Occipital lobe (tissue), 1 donor: ENCODE measurements at regions not wholly inside any gene's neighbourhood (a gene's known extent, or its start where the extent isn't known, plus 50 kb on each side); places are given as distances from the start of the nearest gene placed in this dataset.
A peak's percentile ranks its signal among the peaks of the same experiment; 100 is the strongest.
"Not testable (repeated sequence)": the region's sequence is repeated elsewhere in the genome, so short reads cannot be mapped to it uniquely, and the experiment has no call there.

Source experiments
- DNase-seq: peaks from one replicate; lab custom pipeline; 2025; lab: John Stamatoyannopoulos, UW

GRCh38 chrX:25144043-25144940 is 128.5 kb upstream of the ARX start:
- DNase-seq = peak; percentile 9

DNA sequence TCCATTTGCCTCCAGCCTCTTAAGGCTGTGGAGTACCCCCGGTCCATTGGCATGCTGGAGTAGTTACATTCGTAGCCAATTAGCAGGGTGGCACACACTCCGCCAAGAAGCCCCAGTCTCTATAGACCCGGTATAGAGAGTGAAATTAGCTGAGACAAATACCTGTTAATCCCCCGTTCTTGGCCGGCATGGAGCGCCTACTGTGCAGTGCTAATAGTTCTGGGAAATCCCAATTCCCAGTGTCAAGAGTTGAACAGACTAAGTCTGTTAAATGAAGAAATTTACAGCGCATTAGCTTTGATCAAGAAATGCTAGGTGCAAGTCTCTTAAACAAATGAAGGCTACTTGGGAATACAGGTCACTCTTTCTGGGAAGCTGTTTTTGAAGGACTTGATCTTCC is 127.8 kb upstream of the ARX start:
- no peak for DNase-seq

DNA sequence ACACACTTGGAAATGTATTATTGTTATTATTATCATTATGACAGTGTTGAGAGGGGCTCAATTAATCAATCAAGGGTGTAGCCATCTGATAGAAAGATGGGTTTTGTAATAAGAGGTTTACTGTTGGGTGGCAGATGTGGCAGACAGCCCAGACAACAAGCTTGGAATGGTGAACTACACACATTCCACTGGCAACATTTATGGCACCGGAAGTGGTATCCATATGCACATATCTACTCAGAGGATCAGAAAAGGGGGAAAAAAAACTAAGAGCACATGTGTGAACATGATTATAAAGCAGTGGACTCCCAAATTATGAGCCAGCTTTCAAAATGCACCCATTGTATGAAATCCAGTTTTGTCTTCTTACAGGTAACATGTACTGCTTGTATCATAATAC is 125.9 kb upstream of the ARX start:
- DNase-seq = no peak

GRCh38 chrX:25131055-25131454 is 115.3 kb upstream of the ARX start:
- no peak for DNase-seq

DNA sequence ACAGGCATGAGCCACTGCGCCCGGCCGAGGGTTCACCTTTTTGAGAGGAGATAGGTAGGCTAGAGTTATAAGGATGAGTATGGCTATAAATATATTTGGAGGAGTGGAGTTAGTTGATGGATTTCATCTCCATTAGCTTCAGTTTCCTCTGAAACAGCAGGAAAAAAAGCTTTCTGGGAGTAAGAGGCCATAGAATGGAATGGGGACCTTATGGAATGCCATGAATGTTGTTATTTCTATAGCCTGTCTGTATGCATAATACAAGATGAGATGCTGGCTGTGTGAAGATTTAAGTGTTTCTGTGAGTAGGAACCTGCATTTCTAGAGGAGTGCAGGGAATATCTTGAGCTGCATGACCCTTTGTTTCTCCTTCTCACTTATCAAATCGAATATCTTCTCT is 114.9 kb upstream of the ARX start:
- no peak for DNase-seq

DNA sequence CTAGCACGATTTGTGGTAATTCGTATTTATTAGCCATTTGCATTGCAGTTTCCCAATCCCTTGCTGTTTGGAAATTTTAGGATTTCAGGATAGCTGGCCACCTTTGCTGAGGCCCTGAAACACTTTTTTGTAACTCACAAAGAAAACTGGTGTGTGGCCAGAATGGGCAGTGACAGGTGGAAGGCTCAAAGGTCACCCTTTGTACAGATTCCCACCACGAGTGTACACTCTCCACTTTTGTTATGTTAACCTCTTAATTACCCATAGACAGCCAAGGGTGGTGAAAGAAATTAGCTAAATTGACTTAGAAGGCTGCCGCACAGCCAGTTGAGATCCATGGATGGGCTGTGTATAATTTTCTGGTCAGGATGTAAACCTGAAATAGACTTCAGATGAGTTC is 109.7 kb upstream of the ARX start:
- DNase-seq = no peak

- no peak for DNase-seq
These were observed 108.6 kb upstream of the ARX start for GRCh38 chrX:25124391-25124790.

DNA sequence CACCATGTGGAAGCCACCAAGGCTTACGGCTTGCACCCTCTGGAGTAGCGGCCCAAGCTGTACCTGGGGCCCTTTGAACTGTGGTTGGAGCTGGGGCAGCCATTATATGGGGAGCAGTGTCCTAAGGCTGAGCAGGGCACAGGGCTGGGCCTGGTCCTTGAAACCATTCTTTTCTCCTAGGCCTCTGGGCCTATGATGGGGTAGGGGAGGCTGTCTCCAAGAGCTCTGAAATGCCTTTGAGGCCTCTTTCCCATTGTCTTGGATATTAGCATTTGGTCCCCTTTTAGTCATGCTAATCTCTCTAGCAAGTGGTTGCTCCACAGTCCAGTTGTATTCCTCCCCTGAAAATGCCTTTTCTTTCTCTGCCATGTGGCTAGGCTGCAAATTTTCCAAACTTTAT is 96.4 kb upstream of the ARX start:
- no peak for DNase-seq

GRCh38 chrX:25108481-25108880 is 92.7 kb upstream of the ARX start:
- DNase-seq = no peak

- no peak for DNase-seq
These were observed 89.5 kb upstream of the ARX start for GRCh38 chrX:25105221-25105620.

- no peak for DNase-seq
These were observed 80.8 kb upstream of the ARX start for GRCh38 chrX:25096522-25097045.

- not testable (repeated sequence) for DNase-seq
These were observed 75.4 kb upstream of the ARX start for GRCh38 chrX:25091152-25091551.

DNA sequence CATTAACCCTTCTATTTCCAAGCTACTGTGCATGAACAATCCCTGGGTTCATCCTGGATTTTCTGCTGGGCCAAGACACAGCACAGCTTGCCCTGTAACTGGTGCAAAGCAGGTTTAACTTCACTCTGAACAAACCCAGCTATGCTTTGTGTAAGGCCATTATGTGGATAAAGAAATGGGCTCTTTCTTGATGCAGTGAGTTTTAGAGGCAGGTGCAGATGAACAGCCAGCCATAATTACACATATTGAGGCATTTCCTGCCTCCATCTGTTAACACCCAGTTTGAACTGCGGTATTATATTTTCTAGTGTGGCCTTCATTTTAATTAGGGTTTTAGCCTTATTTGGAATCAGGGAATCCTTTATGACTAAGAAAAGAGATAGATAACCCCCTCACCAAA is 68.7 kb upstream of the ARX start:
- DNase-seq = no peak

DNA sequence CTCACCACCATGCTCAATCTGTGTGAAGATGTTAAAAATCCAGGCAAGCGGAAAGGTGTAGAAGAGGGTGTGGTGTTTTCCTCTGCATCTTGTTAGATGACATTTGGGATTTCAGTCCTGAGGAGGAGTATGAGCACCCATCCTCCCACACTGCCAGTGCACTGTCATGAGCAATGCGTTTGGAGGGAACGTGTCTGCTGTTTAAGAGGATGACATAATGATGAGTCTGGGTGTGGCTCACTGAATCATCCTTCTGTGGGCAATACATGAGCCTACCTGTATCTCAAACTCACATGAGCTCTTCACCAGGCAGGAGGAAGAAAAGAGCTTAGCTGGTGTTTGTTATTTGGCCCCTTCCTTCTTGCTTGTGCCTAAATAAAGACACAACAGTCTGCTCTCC is 67.9 kb upstream of the ARX start:
- DNase-seq = no peak

DNA sequence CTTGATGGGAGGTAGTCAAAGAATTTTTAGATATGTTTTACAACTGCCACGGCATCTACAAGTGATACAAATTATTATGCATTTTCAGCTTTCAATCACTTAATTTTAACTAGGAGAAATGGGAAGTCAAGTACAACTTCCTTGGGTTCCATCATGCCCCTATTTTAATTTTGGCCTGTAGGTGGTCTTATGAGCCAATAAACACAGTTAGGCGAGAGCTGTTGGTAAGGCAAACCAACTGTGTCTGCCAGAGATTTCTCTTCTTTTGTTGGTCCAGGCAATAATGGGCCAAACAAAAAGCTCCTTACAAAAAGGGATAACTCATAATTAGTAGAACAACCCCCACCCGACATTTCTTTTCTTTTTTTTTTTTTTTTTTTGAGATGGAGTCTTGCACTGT is 63.3 kb upstream of the ARX start:
- no peak for DNase-seq

DNA sequence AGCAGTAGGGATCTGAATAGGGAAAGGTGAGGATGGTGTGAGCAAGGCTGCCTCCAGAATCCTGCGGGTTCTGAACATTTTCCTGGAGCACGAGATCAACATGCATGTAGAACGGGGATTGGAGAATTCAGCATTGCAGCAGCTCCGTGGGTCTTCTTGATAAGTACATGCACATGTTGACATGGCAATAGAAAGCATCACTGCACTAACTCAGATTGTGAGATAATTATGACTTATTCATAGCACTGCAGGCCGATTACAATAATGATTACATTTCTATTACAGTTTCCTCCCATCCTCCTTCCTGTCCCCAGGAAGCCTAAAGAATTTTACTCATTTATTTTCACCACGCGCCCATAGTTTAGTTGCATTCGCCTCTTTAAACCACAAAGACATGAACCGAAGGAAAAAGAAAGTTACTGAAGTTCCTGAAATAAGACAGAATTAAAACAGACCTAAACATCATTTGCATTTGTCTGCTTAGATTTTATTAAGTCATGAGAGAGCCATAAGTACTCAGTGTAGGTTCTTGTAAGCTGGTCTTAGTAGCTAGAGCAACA is 61.3 kb upstream of the ARX start:
- no peak for DNase-seq

DNA sequence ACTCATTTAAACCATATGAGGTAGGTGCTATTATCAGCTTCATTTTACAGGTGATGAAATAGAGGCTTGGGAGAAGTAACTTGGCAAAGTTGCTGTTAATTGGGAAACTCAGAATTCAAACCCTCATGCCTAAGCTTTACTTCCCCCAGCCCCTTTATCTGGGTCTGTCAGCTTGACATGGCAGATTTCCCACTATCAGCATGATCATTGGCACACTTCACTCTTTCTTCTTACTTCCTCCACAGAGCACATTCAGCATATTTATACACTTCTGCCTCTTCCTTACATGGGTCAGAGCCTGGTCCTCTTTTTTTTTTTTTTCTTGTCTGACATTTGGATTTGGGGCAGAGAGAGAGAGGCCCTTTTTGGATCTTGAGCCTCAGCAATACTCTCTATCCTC is 56.5 kb upstream of the ARX start:
- DNase-seq = no peak

GRCh38 chrX:25070038-25070437 is 54.3 kb upstream of the ARX start:
- DNase-seq = no peak

DNA sequence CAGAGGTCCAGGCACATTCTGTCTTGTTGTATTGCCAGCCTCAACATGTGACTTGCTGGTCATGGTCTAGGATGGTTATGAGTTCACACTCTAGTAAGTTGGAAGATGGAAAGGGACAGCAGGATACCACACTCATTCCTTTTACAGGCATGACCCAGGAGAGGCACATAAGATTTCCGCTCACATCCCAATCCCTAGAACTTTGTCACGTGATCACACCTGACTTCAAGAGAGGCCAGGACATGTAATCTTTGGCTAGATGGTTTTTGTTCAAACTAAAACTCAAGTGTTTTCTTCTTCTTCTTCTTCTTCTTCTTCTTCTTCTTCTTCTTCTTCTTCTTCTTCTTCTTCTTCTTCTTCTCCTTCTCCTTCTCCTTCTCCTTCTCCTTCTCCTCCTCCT is 53.4 kb upstream of the ARX start:
- DNase-seq = no peak

- DNase-seq = no peak
These were observed 52.6 kb upstream of the ARX start for GRCh38 chrX:25068340-25068739.

DNA sequence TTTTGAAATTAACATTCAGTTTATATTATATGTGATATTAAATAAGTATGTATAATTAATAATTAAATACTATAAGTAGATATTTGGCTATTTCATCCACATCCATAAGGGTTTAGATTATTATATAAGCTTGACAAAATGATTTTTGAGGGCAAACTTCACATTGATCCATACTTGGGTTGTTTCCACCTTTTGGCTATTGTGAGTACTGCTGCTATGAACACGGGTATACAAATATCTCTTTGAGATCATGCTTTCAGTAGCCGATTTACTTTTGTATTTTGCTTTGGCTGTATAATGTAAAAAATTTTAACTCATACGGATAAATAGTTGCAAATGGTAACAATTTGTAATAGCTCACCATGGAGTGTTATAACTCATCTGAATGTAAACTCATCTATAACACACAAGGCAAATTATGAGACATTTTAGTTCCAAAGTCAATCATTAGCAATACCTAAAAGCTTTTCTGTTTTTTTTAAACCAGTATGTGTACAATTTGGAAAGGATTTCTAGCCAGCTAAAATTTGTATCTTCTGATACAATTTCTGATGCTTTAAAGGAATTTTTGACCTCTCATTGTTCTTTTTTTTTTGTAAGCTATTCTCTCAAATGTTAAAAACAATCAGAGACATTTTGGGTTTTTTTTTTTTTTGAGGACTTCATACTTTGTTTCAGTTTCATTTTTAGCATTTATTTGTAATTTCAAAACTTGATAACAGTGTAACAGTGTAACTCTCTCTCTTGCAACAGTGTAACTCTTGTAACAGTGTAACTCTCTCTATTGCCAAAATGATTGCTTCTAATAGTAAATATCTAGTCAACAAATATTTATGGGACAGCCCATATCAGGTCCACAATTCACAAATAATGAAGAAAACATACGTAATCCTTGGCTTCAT is 51.8 kb upstream of the ARX start:
- no peak for DNase-seq

- no peak for DNase-seq
These were observed 50.4 kb upstream of the ARX start for GRCh38 chrX:25066131-25066530.
